ENCODE measurements at regions not wholly inside any gene's neighbourhood (a gene's known extent, or its start where the extent isn't known, plus 50 kb on each side); places are given as distances from the start of the nearest gene placed in this dataset.

GRCh38 chr20:19860737-19861136 is 102.7 kb downstream of the RIN2 start:
- H3K4me1 Mint-ChIP-seq, result no peaks in the 10 kb centered on the region
- no peaks in the 10 kb centered on the region for H3K27me3 ChIP-seq (ENCODE audit: control insufficient read depth, insufficient read depth, low read length)
- no peaks in the 10 kb centered on the region for H3K36me3 Mint-ChIP-seq
- no peak overlapping the region for H3K27ac ChIP-seq (ENCODE audit: low read length)
- no peak overlapping the region for H3K4me3 Mint-ChIP-seq
- H3K9me3 Mint-ChIP-seq, result peaks cover 0 to 4% of the 10 kb centered on the region in 2 donors
- intact Hi-C loops (cut with micrococcal nuclease), result no loop called here
- no peak for DNase-seq
- no peaks in the 10 kb centered on the region for H3K4me1 ChIP-seq (ENCODE audit: control insufficient read depth, insufficient read depth, low read length)
- TF ChIP-seq, protein P1, sequence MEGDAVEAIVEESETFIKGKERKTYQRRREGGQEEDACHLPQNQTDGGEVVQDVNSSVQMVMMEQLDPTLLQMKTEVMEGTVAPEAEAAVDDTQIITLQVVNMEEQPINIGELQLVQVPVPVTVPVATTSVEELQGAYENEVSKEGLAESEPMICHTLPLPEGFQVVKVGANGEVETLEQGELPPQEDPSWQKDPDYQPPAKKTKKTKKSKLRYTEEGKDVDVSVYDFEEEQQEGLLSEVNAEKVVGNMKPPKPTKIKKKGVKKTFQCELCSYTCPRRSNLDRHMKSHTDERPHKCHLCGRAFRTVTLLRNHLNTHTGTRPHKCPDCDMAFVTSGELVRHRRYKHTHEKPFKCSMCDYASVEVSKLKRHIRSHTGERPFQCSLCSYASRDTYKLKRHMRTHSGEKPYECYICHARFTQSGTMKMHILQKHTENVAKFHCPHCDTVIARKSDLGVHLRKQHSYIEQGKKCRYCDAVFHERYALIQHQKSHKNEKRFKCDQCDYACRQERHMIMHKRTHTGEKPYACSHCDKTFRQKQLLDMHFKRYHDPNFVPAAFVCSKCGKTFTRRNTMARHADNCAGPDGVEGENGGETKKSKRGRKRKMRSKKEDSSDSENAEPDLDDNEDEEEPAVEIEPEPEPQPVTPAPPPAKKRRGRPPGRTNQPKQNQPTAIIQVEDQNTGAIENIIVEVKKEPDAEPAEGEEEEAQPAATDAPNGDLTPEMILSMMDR (IDR thresholded peaks at IDR 0.05), result no peak
- 78% methylated on average over 1 of the region's 2 CpGs for WGBS (ENCODE audit: insufficient coverage)
- H3K4me3 ChIP-seq (ENCODE audit: low read length), result no peak overlapping the region
- H3K9me3 ChIP-seq (ENCODE audit: control insufficient read depth, insufficient read depth, low read length), result no peaks in the 10 kb centered on the region
- ATAC-seq, result no peak
- no peaks in the 10 kb centered on the region for H3K36me3 ChIP-seq (ENCODE audit: control insufficient read depth, insufficient read depth, low read length)
- no peak overlapping the region for H3K27ac Mint-ChIP-seq
- peaks cover 25 to 28% of the 10 kb centered on the region in 2 donors for H3K27me3 Mint-ChIP-seq (ENCODE audit: low read depth in 2 of 2)

- intact Hi-C loops (cut with micrococcal nuclease), result no loop called here
- no peak for ATAC-seq
- no peaks in the 10 kb centered on the region for H3K4me1 Mint-ChIP-seq
These were observed 103.2 kb downstream of the RIN2 start for GRCh38 chr20:19861147-19861759.

GRCh38 chr20:19864130-19864529 is 106.1 kb downstream of the RIN2 start:
- H3K27me3 ChIP-seq (ENCODE audit: control insufficient read depth, insufficient read depth, low read length), result no peaks in the 10 kb centered on the region
- Mint-ChIP-seq H3K27ac (no peak overlapping the region), H3K4me1 (peaks cover 14 to 15% of the 10 kb centered on the region in 2 donors), H3K4me3 (no peak overlapping the region), H3K9me3 (peaks cover 0 to 4% of the 10 kb centered on the region in 2 donors), H3K36me3 (no peaks in the 10 kb centered on the region), H3K27me3 (ENCODE audit: low read depth in 2 of 2) (peaks cover 15 to 21% of the 10 kb centered on the region in 2 donors)
- H3K36me3 ChIP-seq (ENCODE audit: control insufficient read depth, insufficient read depth, low read length), result no peaks in the 10 kb centered on the region
- 54% methylated on average over 3 of the region's 3 CpGs for WGBS (ENCODE audit: insufficient coverage)
- peaks cover 11% of the 10 kb centered on the region for H3K4me1 ChIP-seq (ENCODE audit: control insufficient read depth, insufficient read depth, low read length)
- H3K27ac ChIP-seq (ENCODE audit: low read length), result no peak overlapping the region
- intact Hi-C loops (cut with micrococcal nuclease), result no loop called here
- no peak for ATAC-seq
- no peak overlapping the region for H3K4me3 ChIP-seq (ENCODE audit: low read length)
- H3K9me3 ChIP-seq (ENCODE audit: control insufficient read depth, insufficient read depth, low read length), result no peaks in the 10 kb centered on the region
- DNase-seq, result no peak
- TF ChIP-seq, protein P1 (IDR thresholded peaks at IDR 0.05), result no peak

More at GRCh38 chr20:19861147-19861759, 103.2 kb downstream of the RIN2 start:
- no peak overlapping the region for H3K4me3 ChIP-seq (ENCODE audit: low read length)
- Mint-ChIP-seq H3K9me3 (peaks cover 0 to 4% of the 10 kb centered on the region in 2 donors), H3K36me3 (no peaks in the 10 kb centered on the region), H3K27ac (no peak overlapping the region), H3K27me3 (ENCODE audit: low read depth in 2 of 2) (peaks cover 25 to 28% of the 10 kb centered on the region in 2 donors), H3K4me3 (no peak overlapping the region)
- H3K27me3 ChIP-seq (ENCODE audit: control insufficient read depth, insufficient read depth, low read length), result no peaks in the 10 kb centered on the region
- no peaks in the 10 kb centered on the region for H3K4me1 ChIP-seq (ENCODE audit: control insufficient read depth, insufficient read depth, low read length)
- DNase-seq, result no peak
- H3K36me3 ChIP-seq (ENCODE audit: control insufficient read depth, insufficient read depth, low read length), result no peaks in the 10 kb centered on the region
- no peak overlapping the region for H3K27ac ChIP-seq (ENCODE audit: low read length)
- H3K9me3 ChIP-seq (ENCODE audit: control insufficient read depth, insufficient read depth, low read length), result no peaks in the 10 kb centered on the region
- TF ChIP-seq, protein P1 (IDR thresholded peaks at IDR 0.05), result no peak
- 87% methylated on average over 6 of the region's 6 CpGs for WGBS (ENCODE audit: insufficient coverage)

GRCh38 chr20:19866070-19866469 is 108.0 kb downstream of the RIN2 start:
- Histone ChIP-seq H3K27me3 (ENCODE audit: control insufficient read depth, insufficient read depth, low read length) (no peaks in the 10 kb centered on the region), H3K4me1 (ENCODE audit: control insufficient read depth, insufficient read depth, low read length) (peaks cover 11% of the 10 kb centered on the region), H3K27ac (ENCODE audit: low read length) (no peak overlapping the region), H3K36me3 (ENCODE audit: control insufficient read depth, insufficient read depth, low read length) (no peaks in the 10 kb centered on the region), H3K9me3 (ENCODE audit: control insufficient read depth, insufficient read depth, low read length) (no peaks in the 10 kb centered on the region), H3K4me3 (ENCODE audit: low read length) (no peak overlapping the region)
- intact Hi-C loops (cut with micrococcal nuclease), result no loop called here
- DNase-seq (no peak), ATAC-seq (no peak)
- H3K27me3 Mint-ChIP-seq (ENCODE audit: low read depth in 2 of 2), result peaks cover 9 to 14% of the 10 kb centered on the region in 2 donors
- no peak overlapping the region for H3K4me3 Mint-ChIP-seq
- TF ChIP-seq, protein P1 (IDR thresholded peaks at IDR 0.05), result no peak
- no peak overlapping the region for H3K27ac Mint-ChIP-seq
- H3K4me1 Mint-ChIP-seq, result peaks cover 14 to 19% of the 10 kb centered on the region in 2 donors
- peaks cover 0 to 4% of the 10 kb centered on the region in 2 donors for H3K9me3 Mint-ChIP-seq
- H3K36me3 Mint-ChIP-seq, result no peaks in the 10 kb centered on the region

Measured in natural killer cell (primary cell).